Trophoblast cell (in vitro differentiated cells and primary cell): ENCODE measurements at regions not wholly inside any gene's neighbourhood (a gene's known extent, or its start where the extent isn't known, plus 50 kb on each side); places are given as distances from the start of the nearest gene placed in this dataset.

Source experiments
- DNase-seq, 2 donors: peaks; one replicate each; pipeline ENCODE4 v3.0.0-alpha.2; 2016
- H2AFZ ChIP-seq: 2 replicates; pipeline ENCODE4 v1.6.1; 2013; ENCODE audit warnings: low read length, moderate library complexity, mild to moderate bottlenecking; ENCODE audit not compliant: insufficient read depth, poor library complexity
- H2AK5ac ChIP-seq: 2 replicates; pipeline ENCODE4 v1.6.1; 2013; ENCODE audit warnings: mild to moderate bottlenecking, low read length
- H2BK120ac ChIP-seq: 2 replicates; pipeline ENCODE4 v1.6.1; 2013; ENCODE audit warnings: low read length, mild to moderate bottlenecking, moderate library complexity; ENCODE audit not compliant: insufficient read depth, poor library complexity
- H2BK12ac ChIP-seq: 2 replicates; pipeline ENCODE4 v1.6.1; 2013; ENCODE audit warnings: mild to moderate bottlenecking, low read length, moderate library complexity
- H2BK5ac ChIP-seq: 2 replicates; pipeline ENCODE4 v1.6.1; 2013; ENCODE audit warnings: low read length, low read depth, moderate library complexity, mild to moderate bottlenecking; ENCODE audit not compliant: poor library complexity
- H3K14ac ChIP-seq: 2 replicates; pipeline ENCODE4 v1.6.1; 2013; ENCODE audit warnings: mild to moderate bottlenecking, low read length
- H3K18ac ChIP-seq: 2 replicates; pipeline ENCODE4 v1.6.1; 2013; ENCODE audit warnings: mild to moderate bottlenecking, low read length
- H3K23ac ChIP-seq: 2 replicates; pipeline ENCODE4 v1.6.1; 2013; ENCODE audit warnings: low read length
- H3K27ac ChIP-seq: 2 replicates; pipeline ENCODE4 v1.5.1; 2013; ENCODE audit warnings: low read depth, mild to moderate bottlenecking, inconsistent platforms, low read length, moderate library complexity
- H3K27me3 ChIP-seq: 2 replicates; pipeline ENCODE4 v1.6.1; 2013; ENCODE audit warnings: inconsistent platforms, mild to moderate bottlenecking, low read length, moderate library complexity; ENCODE audit not compliant: insufficient read depth
- H3K36me3 ChIP-seq, 2 experiments: 1 replicate in 1 of 2; 2 replicates in 1 of 2; pipeline ENCODE4 v1.6.1; 2013; ENCODE audit warnings: low read length in 2 of 2, mild to moderate bottlenecking in 2 of 2, moderate library complexity in 1 of 2; ENCODE audit not compliant: insufficient read depth in 2 of 2, control insufficient read depth in 1 of 2
- H3K4ac ChIP-seq: 2 replicates; pipeline ENCODE4 v1.6.1; 2013; ENCODE audit warnings: low read depth, mild to moderate bottlenecking, low read length, moderate library complexity
- H3K4me1 ChIP-seq, 2 experiments: 1 replicate in 1 of 2; 2 replicates in 1 of 2; pipeline ENCODE4 v1.6.1; 2013; ENCODE audit warnings: low read length in 2 of 2, mild to moderate bottlenecking in 2 of 2, moderate library complexity in 1 of 2; ENCODE audit not compliant: insufficient read depth in 2 of 2, control insufficient read depth in 1 of 2
- H3K4me2 ChIP-seq: 2 replicates; pipeline ENCODE4 v1.6.1; 2013; ENCODE audit warnings: inconsistent platforms, mild to moderate bottlenecking, low read length, moderate library complexity
- H3K4me3 ChIP-seq: 2 replicates; pipeline ENCODE4 v1.5.1; 2013; ENCODE audit warnings: mild to moderate bottlenecking, low read depth, low read length, inconsistent platforms
- H3K79me1 ChIP-seq: one replicate; pipeline ENCODE4 v1.6.1; 2013; ENCODE audit warnings: low read length
- H3K79me2 ChIP-seq: 2 replicates; pipeline ENCODE4 v1.6.1; 2013; ENCODE audit warnings: low read length, mild to moderate bottlenecking; ENCODE audit not compliant: control insufficient read depth, insufficient read depth, poor library complexity
- H3K9ac ChIP-seq: 2 replicates; pipeline ENCODE4 v1.6.1; 2013; ENCODE audit warnings: mild to moderate bottlenecking, low read length
- H3K9me3 ChIP-seq: 2 replicates; pipeline ENCODE4 v1.6.1; 2013; ENCODE audit warnings: low read depth, mild to moderate bottlenecking, control low read depth, inconsistent platforms, low read length; ENCODE audit not compliant: insufficient read depth
- H4K12ac ChIP-seq: 2 replicates; pipeline ENCODE4 v1.6.1; 2013; ENCODE audit warnings: low read depth, mild to moderate bottlenecking, low read length, moderate library complexity
- H4K8ac ChIP-seq: 2 replicates; pipeline ENCODE4 v1.6.1; 2013; ENCODE audit warnings: low read depth, mild to moderate bottlenecking, low read length, moderate library complexity
- H4K91ac ChIP-seq: one replicate; pipeline ENCODE4 v1.6.1; 2013; ENCODE audit warnings: low read depth, mild to moderate bottlenecking, low read length, moderate library complexity
- WGBS: extraction: QIAGEN DNeasy Blood & Tissue Kit; methylation state at CpG from one replicate; pipeline ENCODE4 v1.1.7; 2013; ENCODE audit warnings: missing lambda C conversion rate; ENCODE audit not compliant: insufficient read length, insufficient coverage; ENCODE audit errors: extremely low coverage; 5-methylcytosine and 5-hydroxymethylcytosine counted together

DNA sequence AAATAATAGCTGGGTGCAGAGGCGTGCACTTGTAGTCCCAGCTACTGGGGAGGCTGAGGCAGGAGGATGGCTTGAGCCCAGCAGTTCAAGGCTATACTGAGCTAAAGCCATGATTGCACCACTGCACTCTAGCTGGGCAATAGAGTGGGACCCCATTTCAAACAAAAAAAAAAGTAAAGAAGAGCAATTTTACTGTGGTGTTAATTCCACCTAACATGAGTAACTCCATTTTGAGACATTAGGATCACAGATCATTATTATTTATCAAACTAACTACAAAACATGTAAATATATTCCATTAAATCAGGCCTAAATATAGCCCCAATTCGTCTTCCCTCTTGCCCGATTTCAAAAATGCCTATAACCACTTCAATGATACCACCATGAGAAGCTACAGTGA, 104.8 kb upstream of the TRIM24 start:
- H4K91ac ChIP-seq: no peak overlapping the region
- H3K79me1 ChIP-seq: peaks cover 16% of the 10 kb centered on the region
- H3K9me3 ChIP-seq: peaks cover 4% of the 10 kb centered on the region
- H3K14ac ChIP-seq: no peak overlapping the region
- no peak overlapping the region for H3K4me3 ChIP-seq
- no peak overlapping the region for H2BK120ac ChIP-seq
- no peak overlapping the region for H2AK5ac ChIP-seq
- H2BK12ac ChIP-seq: no peak overlapping the region
- H4K8ac ChIP-seq: no peak overlapping the region
- no peaks in the 10 kb centered on the region for H3K27me3 ChIP-seq
- H3K9ac ChIP-seq: no peak overlapping the region
- no peak overlapping the region for H2BK5ac ChIP-seq
- DNase-seq: no peak
- H3K23ac ChIP-seq: no peak overlapping the region
- peaks cover 1 to 3% of the 10 kb centered on the region in 2 experiments for H3K4me1 ChIP-seq
- WGBS: no CpG with 5 or more reads among the region's 3 CpGs
- H3K36me3 ChIP-seq: peaks cover 0 to 3% of the 10 kb centered on the region in 2 experiments
- H4K12ac ChIP-seq: no peak overlapping the region
- H3K4ac ChIP-seq: no peak overlapping the region
- no peak overlapping the region for H3K4me2 ChIP-seq
- no peaks in the 10 kb centered on the region for H3K79me2 ChIP-seq
- no peak overlapping the region for H2AFZ ChIP-seq
- H3K18ac ChIP-seq: no peak overlapping the region
- no peak overlapping the region for H3K27ac ChIP-seq

DNA sequence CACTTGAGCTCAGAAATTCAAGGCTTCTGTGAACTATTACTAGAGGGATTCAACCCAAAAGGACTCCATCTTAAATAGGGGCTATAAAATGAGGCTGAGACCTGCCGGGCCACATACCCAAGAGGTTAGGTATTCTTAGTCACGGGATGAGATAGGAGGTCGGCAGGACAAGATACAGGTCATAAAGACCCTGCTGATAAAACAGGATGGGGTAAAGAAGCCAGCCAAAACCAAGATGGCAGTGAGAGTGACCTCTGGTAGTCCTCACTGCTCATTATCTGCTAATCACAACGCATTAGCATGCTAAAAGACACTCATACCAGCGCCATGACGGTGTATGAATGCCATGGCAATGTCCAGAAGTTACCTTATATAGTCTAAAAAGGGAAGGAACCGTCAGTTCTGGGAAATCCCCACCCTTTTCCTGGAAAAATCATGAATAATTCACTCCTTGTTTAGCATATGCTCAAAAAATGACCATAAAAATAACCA, 101.2 kb upstream of the TRIM24 start:
- Histone ChIP-seq H3K4me3 (no peak overlapping the region), H3K9ac (no peak overlapping the region), H4K12ac (no peak overlapping the region), H3K36me3 (no peaks in the 10 kb centered on the region), H2AK5ac (no peak overlapping the region), H4K91ac (peak overlapping the region; percentile 51), H2AFZ (no peak overlapping the region), H4K8ac (no peak overlapping the region), H3K27ac (no peak overlapping the region), H2BK120ac (peak overlapping the region; percentile 68), H3K14ac (no peak overlapping the region), H3K4me2 (no peak overlapping the region), H3K27me3 (no peaks in the 10 kb centered on the region), H2BK5ac (no peak overlapping the region), H3K18ac (no peak overlapping the region), H3K23ac (no peak overlapping the region), H2BK12ac (peak overlapping the region; percentile 24), H3K79me2 (no peaks in the 10 kb centered on the region), H3K4me1 (no peaks in the 10 kb centered on the region), H3K4ac (no peak overlapping the region), H3K9me3 (no peaks in the 10 kb centered on the region), H3K79me1 (peaks cover 11% of the 10 kb centered on the region)
- no CpG with 5 or more reads among the region's 7 CpGs for WGBS
- DNase-seq: peak; percentile 92 to 99

GRCh38 chr7:138359870-138360559, 100.0 kb upstream of the TRIM24 start:
- Histone ChIP-seq H3K4ac (no peak overlapping the region), H3K9ac (no peak overlapping the region), H3K79me1 (peaks cover 8% of the 10 kb centered on the region), H2AK5ac (no peak overlapping the region), H2BK120ac (no peak overlapping the region), H3K27me3 (no peaks in the 10 kb centered on the region), H3K14ac (peak overlapping the region; percentile 57), H2BK5ac (no peak overlapping the region), H3K4me3 (no peak overlapping the region), H4K91ac (no peak overlapping the region), H3K9me3 (no peaks in the 10 kb centered on the region), H3K79me2 (no peaks in the 10 kb centered on the region), H3K4me1 (no peaks in the 10 kb centered on the region), H3K18ac (no peak overlapping the region), H3K4me2 (no peak overlapping the region), H2AFZ (no peak overlapping the region), H4K12ac (no peak overlapping the region), H3K36me3 (no peaks in the 10 kb centered on the region), H2BK12ac (peak overlapping the region; percentile 65), H3K23ac (no peak overlapping the region), H4K8ac (no peak overlapping the region), H3K27ac (no peak overlapping the region)
- DNase-seq: peak in 1 of 2 donors; percentile 74
- WGBS: no CpG with 5 or more reads among the region's 6 CpGs

GRCh38 chr7:138363721-138364120, 96.3 kb upstream of the TRIM24 start:
- Histone ChIP-seq H4K12ac (no peak overlapping the region), H2BK5ac (no peak overlapping the region), H3K14ac (no peak overlapping the region), H3K9ac (no peak overlapping the region), H3K27ac (no peak overlapping the region), H2AK5ac (no peak overlapping the region), H3K4me2 (no peak overlapping the region), H3K9me3 (peaks cover 2% of the 10 kb centered on the region), H3K36me3 (peaks cover 0 to 1% of the 10 kb centered on the region in 2 experiments), H3K4me1 (no peaks in the 10 kb centered on the region), H3K79me2 (no peaks in the 10 kb centered on the region), H4K91ac (no peak overlapping the region), H3K4ac (no peak overlapping the region), H2BK12ac (no peak overlapping the region), H4K8ac (no peak overlapping the region), H2AFZ (no peak overlapping the region), H3K4me3 (no peak overlapping the region), H3K27me3 (no peaks in the 10 kb centered on the region), H3K23ac (no peak overlapping the region), H2BK120ac (no peak overlapping the region), H3K18ac (no peak overlapping the region), H3K79me1 (peaks cover 6% of the 10 kb centered on the region)
- WGBS: no CpG with 5 or more reads among the region's 2 CpGs
- no peak for DNase-seq
